Head of caudate nucleus (tissue), 42 donors: ENCODE measurements at regions not wholly inside any gene's neighbourhood (a gene's known extent, or its start where the extent isn't known, plus 50 kb on each side); places are given as distances from the start of the nearest gene placed in this dataset.

Source experiments
- DNase-seq, 42 donors: peaks; one replicate each; pipeline versions ENCODE4 v3.0.0 to v3.0.0-alpha.2; 2020 to 2021; ENCODE audit warnings: mixed read lengths in 7 of 42
- intact Hi-C: fragments of 100-400 bp; cut with DNase I; formaldehyde crosslinking; loops from one replicate; pipeline ENCODE4 v1.15.0; 2022

DNA sequence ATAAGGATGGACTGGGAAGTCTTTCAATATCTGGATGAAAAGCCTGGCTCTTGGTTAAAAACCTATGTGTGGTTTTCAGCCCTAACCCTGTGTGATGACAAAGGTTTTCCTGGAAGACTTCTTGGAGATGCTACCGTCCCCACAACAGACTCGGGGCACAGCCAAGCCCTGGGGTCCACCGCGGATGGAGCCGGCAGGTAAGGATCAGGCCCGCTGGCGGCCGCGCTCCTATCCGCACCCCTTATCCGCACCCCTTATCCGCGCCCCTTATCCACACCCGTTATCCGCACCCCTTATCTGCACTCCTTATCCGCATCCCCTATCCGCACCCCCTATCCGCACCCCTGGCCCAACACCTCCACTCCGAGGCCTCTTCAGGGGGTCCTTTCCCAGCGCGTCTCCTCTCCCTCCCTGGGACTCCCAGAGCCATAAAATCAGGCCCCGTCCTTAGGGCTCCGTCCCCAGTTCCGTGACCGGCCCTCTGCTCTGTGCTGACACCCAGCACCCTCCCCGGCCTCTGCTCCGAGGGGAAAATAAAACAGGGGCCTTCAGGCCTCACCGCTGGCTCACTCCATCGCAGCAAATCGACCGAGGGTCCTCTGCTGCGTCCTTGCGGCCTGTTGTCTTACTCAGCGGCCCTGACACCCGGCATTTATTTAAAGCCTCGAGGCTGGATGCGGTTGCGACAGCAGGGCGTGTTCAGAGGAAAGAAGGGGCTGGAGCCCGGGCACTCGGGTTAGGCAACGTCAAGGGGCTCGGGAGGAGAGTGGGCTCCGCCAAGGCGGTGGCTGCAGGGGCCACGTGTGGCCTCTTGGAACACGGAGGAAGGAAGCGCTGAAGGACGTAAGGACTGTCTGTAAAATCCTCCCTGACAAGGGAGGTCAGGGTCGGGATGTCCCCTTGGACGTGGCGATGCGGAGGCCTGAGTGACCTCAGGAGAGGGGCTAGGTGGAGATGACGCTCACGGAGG, 215.1 kb upstream of the ADARB2 start:
- DNase-seq, result no peak
- intact Hi-C loops, result no loop called here

DNA sequence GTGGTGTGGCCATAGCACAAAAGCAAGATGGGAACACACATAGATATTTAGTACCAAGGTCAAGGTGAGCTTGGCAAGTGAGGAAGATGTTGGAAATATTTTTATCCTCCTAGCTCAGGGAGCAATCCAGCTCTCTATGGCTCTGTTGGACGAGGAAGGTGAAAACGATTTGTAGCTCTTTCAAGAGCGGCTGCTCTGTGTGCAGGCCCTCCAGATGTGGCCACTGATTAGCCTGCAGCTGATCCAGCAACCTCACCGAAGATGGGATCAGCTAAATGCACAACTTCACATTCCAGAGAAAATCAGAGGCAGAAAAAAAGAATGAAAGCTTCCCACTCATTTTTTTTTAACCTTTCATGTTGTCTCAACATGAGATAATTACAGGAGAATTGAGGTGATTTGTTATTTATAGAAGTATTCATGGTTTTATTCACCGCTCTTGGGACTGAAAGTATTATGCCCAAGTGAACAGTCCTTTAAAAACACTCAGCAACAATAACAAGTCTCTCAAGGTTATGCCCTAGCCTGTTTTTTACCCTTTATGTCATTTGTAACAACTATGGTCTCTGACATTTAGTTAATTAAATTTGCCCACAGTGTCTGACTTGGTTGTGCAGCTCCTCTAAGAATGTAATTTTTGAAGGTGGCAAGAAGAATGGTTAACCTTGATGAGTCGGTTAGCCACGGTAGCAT, 213.6 kb upstream of the ADARB2 start:
- intact Hi-C loops, result no loop called here
- no peak for DNase-seq

- DNase-seq, result no peak
- intact Hi-C loops, result no loop called here
Observed at GRCh38 chr10:1947464-1948003, 210.2 kb upstream of the ADARB2 start.

- intact Hi-C loops, result no loop called here
- no peak for DNase-seq
Observed at GRCh38 chr10:1944487-1944886, 207.2 kb upstream of the ADARB2 start.

GRCh38 chr10:1942478-1942877, 205.2 kb upstream of the ADARB2 start:
- DNase-seq, result no peak
- intact Hi-C loops, result no loop called here

- no peak for DNase-seq
- intact Hi-C loops, result no loop called here
Observed at GRCh38 chr10:1939016-1939415, 201.7 kb upstream of the ADARB2 start.

DNA sequence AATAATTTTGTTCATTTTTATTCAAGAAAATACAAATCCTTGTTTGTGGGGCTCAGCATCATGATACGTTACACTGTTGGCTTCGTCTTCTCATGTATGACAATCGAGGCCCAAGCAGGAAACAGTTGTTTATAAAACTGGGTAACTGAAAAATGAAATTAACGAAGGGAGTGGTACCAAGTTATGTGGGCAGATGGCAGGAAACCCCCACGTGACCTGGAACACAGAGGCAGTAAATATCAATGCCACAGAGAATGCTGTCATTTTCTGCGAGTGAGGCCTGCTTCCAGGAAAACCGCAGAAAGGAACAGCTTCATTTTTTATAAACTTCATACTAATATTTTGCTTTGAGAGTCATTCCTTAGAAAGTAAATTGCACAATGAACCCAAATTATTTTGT, 201.0 kb upstream of the ADARB2 start:
- no peak for DNase-seq
- intact Hi-C loops, result no loop called here

- DNase-seq, result no peak
- intact Hi-C loops, result no loop called here
Observed at GRCh38 chr10:1935912-1936311, 198.6 kb upstream of the ADARB2 start.

GRCh38 chr10:1933215-1933614, 195.9 kb upstream of the ADARB2 start:
- intact Hi-C loops, result no loop called here

GRCh38 chr10:1932692-1933094, 195.4 kb upstream of the ADARB2 start:
- intact Hi-C loops, result no loop called here
- no peak for DNase-seq

More at GRCh38 chr10:1933215-1933614, 195.9 kb upstream of the ADARB2 start:
- no peak for DNase-seq

DNA sequence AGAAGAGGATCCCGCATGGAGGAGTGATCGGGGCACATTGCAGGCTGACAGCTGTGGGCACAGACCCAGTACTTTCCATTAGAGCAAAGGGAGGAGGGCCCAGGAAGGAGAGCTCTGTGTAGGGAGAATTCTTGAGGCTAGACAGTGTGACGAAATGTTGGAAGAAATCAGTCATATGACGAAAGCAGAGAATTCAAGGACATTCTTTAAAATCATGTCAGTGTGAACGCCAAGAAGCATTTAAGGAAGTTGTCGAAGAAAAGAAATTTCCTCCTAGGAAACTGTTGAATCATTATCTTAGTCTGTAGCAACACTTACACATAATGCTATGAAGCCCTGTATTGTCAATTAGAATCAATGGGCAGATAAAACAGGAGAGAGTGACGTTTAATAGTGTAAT, 191.3 kb upstream of the ADARB2 start:
- intact Hi-C loops, result no loop called here
- no peak for DNase-seq

DNA sequence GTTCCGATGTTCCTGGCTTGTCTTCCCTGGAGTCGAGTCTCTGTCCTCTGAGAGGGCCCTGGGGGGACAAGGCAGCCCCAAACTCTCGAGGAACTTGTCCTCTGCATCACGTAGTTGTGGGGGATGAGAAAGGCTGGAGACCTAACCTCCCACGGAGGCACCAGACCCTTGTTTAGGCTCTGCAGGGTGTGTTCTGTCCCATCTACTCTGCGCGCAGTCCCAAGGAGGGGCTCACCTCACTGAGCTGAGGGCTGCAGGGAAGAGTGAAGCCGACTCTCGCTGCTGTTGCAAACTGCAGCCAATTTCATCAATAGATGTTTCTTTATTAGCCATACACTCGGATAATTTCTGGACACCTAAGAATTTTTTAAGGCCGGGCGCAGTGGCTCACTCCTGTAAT, 186.7 kb upstream of the ADARB2 start:
- intact Hi-C loops, result no loop called here
- no peak for DNase-seq

DNA sequence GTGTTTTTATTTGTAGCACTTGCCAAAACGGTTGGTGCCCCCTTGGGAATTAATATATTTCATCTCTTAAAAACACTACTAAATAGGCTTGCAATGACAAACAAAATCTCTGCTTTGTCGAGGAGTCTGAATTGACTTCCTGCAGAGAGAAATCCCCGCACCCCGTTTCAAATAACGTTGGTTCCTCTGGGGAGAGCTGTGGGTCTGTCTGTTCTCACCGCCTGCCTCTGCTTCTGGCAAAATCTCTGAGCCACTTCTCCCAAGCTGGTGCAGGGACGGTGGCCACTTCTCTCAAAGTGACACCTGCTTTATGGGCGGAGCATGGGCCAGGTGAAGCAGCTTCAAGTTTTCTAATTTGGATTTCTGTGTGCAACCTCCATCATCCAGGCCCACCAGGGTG, 186.3 kb upstream of the ADARB2 start:
- no peak for DNase-seq

GRCh38 chr10:1920941-1921340, 183.6 kb upstream of the ADARB2 start:
- intact Hi-C loops, result no loop called here
- DNase-seq, result no peak

More for the DNA sequence above, 186.3 kb upstream of the ADARB2 start:
- intact Hi-C loops, result no loop called here

- no peak for DNase-seq
- intact Hi-C loops, result no loop called here
Observed at GRCh38 chr10:1920127-1920526, 182.8 kb upstream of the ADARB2 start.

- intact Hi-C loops, result no loop called here
- no peak for DNase-seq
Observed at GRCh38 chr10:1911771-1912170, 174.4 kb upstream of the ADARB2 start.

GRCh38 chr10:1903982-1904381, 166.7 kb upstream of the ADARB2 start:
- intact Hi-C loops, result no loop called here
- no peak for DNase-seq

DNA sequence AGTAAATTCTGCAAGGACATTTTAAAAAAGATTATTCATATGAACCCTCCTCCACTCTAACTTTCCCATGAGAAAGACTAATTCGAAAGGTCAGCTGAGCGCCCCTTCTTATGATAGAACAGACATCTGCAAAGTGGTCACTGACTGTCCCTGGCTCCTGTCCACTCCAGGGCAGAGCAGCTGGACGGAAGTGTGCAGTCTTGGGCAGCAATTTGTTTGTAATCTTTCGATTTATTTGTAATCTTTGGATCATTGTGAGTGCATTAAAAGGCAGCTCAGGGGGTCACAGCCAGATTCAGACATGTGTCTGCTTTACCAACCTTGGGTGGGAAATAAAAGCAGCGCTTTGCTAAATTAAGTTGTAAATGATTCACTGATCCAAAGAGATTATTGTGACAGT, 158.8 kb upstream of the ADARB2 start:
- no peak for DNase-seq
- intact Hi-C loops, result no loop called here

- intact Hi-C loops, result no loop called here
- no peak for DNase-seq
Observed at GRCh38 chr10:1895691-1896090, 158.4 kb upstream of the ADARB2 start.

DNA sequence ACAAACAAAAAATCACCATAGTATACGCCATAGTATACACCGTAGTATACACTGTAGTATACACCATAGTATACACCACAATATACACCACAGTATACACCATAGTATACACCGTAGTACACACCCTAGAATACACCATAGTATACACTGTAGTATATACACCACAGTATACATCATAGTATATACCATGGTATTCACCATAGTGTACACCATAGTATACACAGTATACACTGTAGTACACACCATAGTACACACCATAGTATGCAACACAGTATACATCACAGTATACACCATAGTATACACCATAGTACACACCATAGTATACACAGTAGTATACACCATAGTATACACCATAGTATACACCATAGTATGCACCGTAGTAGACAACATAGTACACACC, 157.6 kb upstream of the ADARB2 start:
- no peak for DNase-seq
- intact Hi-C loops, result no loop called here
